ENCODE measurements at regions not wholly inside any gene's neighbourhood (a gene's known extent, or its start where the extent isn't known, plus 50 kb on each side); places are given as distances from the start of the nearest gene placed in this dataset.
"Not testable (repeated sequence)": the region's sequence is repeated elsewhere in the genome, so short reads cannot be mapped to it uniquely, and the experiment has no call there.

- no peak for DNase-seq
These were observed 1686.6 kb upstream of the CDH9 start for GRCh38 chr5:28725001-28725400.

GRCh38 chr5:28714907-28715698, 1676.7 kb upstream of the CDH9 start:
- no peak for DNase-seq

- no peak for DNase-seq
These were observed 1672.0 kb upstream of the CDH9 start for GRCh38 chr5:28710360-28710759.

GRCh38 chr5:28708472-28708871, 1670.1 kb upstream of the CDH9 start:
- no peak for DNase-seq

GRCh38 chr5:28707706-28708105, 1669.3 kb upstream of the CDH9 start:
- no peak for DNase-seq

- no peak for DNase-seq
These were observed 1665.4 kb upstream of the CDH9 start for GRCh38 chr5:28703651-28704260.

- DNase-seq: no peak
These were observed 1653.1 kb upstream of the CDH9 start for GRCh38 chr5:28691526-28691925.

GRCh38 chr5:28685794-28686193, 1647.4 kb upstream of the CDH9 start:
- DNase-seq: no peak

- no peak for DNase-seq
These were observed 1640.5 kb upstream of the CDH9 start for GRCh38 chr5:28678899-28679298.

- no peak for DNase-seq
These were observed 1627.7 kb upstream of the CDH9 start for GRCh38 chr5:28666110-28666509.

GRCh38 chr5:28648108-28648507, 1609.7 kb upstream of the CDH9 start:
- no peak for DNase-seq

GRCh38 chr5:28632607-28633006, 1594.2 kb upstream of the CDH9 start:
- DNase-seq: no peak

- DNase-seq: no peak
These were observed 1565.5 kb upstream of the CDH9 start for GRCh38 chr5:28603869-28604268.

- DNase-seq: no peak
These were observed 1564.0 kb upstream of the CDH9 start for GRCh38 chr5:28602429-28602828.

- not testable (repeated sequence) for DNase-seq
These were observed 1558.3 kb upstream of the CDH9 start for GRCh38 chr5:28596707-28597106.

- no peak for DNase-seq
These were observed 1542.2 kb upstream of the CDH9 start for GRCh38 chr5:28580616-28581015.

GRCh38 chr5:28576022-28576421, 1537.6 kb upstream of the CDH9 start:
- no peak for DNase-seq

GRCh38 chr5:28575368-28575767, 1537.0 kb upstream of the CDH9 start:
- no peak for DNase-seq

GRCh38 chr5:28574606-28575005, 1536.2 kb upstream of the CDH9 start:
- DNase-seq: no peak

GRCh38 chr5:28567048-28567447, 1528.7 kb upstream of the CDH9 start:
- DNase-seq: no peak

- no peak for DNase-seq
These were observed 1523.1 kb upstream of the CDH9 start for GRCh38 chr5:28561522-28561921.

GRCh38 chr5:28558196-28558595, 1519.8 kb upstream of the CDH9 start:
- DNase-seq: no peak

- no peak for DNase-seq
These were observed 1518.7 kb upstream of the CDH9 start for GRCh38 chr5:28557114-28557513.

- no peak for DNase-seq
These were observed 1511.2 kb upstream of the CDH9 start for GRCh38 chr5:28549588-28549987.

- DNase-seq: no peak
These were observed 1510.5 kb upstream of the CDH9 start for GRCh38 chr5:28548856-28549255.
